ENCODE measurements at regions not wholly inside any gene's neighbourhood (a gene's known extent, or its start where the extent isn't known, plus 50 kb on each side); places are given as distances from the start of the nearest gene placed in this dataset.

DNA sequence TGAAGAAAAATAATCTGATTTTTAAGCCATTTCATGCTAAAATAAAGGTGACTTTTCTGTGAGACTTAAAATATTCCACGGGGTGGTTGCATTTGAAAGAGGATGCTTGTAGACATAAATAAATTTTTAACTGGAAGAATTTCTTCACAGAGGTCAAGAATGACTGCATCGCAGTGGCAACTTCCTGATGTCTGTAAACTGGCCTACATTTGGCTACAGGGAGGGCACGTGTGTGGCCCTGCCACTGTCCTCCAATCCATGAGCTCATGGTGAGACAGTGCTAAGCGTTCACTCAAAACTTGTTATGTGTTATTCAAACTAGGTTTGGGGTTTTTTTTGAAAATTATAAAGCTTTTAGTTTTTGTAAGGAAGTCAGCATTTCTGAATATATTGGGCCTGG lies 1089.3 kb downstream of the EFNB2 start:
- no peaks in the 10 kb centered on the region for H3K4me1 ChIP-seq (ENCODE audit: insufficient read depth)
- no peak overlapping the region for H2AFZ ChIP-seq
- H3K9me3 ChIP-seq (ENCODE audit: low read depth): no peaks in the 10 kb centered on the region
- no peaks in the 10 kb centered on the region for H3K9me2 ChIP-seq (ENCODE audit: insufficient read depth)
- H3K36me3 ChIP-seq (ENCODE audit: low read depth): no peaks in the 10 kb centered on the region
- H3K79me2 ChIP-seq (ENCODE audit: insufficient read depth): no peaks in the 10 kb centered on the region
- no peak overlapping the region for H3K4me3 ChIP-seq
- in situ Hi-C loops (cut with MboI): no loop called here
- no peaks in the 10 kb centered on the region for H3F3A ChIP-seq (ENCODE audit: insufficient read depth)
- DNase-seq: no peak
- no peak overlapping the region for H3K4me2 ChIP-seq (ENCODE audit: unreplicated experiment)
- 24 to 28% methylated on average over 4 of the region's 4 CpGs for WGBS, 2 experiments (ENCODE audit: low coverage in 1 of 2, low lambda C conversion rate in 2 of 2, missing lambda C conversion rate in 2 of 2)
- H3K27me3 ChIP-seq (replicated peaks; ENCODE audit: insufficient read depth): no peaks in the 10 kb centered on the region
- no peak overlapping the region for H3K9ac ChIP-seq
- TF ChIP-seq EZH2phosphoT487 (IDR thresholded peaks at IDR 0.05; ENCODE audit: insufficient read depth, low read depth): no peak
- no peak for TF ChIP-seq EZH2 (IDR thresholded peaks at IDR 0.05; ENCODE audit: insufficient read depth, poor library complexity, severe bottlenecking)
- H3K27ac ChIP-seq: no peak overlapping the region
- no peaks in the 10 kb centered on the region for H4K20me1 ChIP-seq (ENCODE audit: insufficient read depth)

DNA sequence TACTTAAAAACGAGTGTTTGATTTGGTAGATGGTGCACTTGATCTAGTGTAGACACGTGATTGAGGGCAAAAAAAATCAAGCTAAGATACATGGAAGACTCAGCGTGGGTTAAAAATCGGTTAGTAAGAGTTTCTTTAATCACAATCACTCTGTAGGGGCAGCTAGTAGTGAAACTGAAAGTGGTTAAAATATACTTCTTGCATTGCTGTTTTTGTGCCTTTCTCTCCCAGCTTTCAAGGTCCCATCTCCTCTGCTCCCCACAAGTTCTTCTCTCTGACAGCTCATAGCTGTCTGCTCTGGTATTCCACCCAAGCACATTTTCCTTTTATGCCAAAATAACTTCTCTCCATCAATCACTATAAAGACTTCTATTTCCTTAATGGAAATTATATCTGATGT lies 1089.7 kb downstream of the EFNB2 start:
- Histone ChIP-seq H3K9me3 (ENCODE audit: low read depth) (no peaks in the 10 kb centered on the region), H2AFZ (no peak overlapping the region), H3K27me3 (replicated peaks; ENCODE audit: insufficient read depth) (no peaks in the 10 kb centered on the region), H3K36me3 (ENCODE audit: low read depth) (no peaks in the 10 kb centered on the region), H4K20me1 (ENCODE audit: insufficient read depth) (no peaks in the 10 kb centered on the region), H3K9ac (no peak overlapping the region), H3K4me1 (ENCODE audit: insufficient read depth) (no peaks in the 10 kb centered on the region), H3F3A (ENCODE audit: insufficient read depth) (no peaks in the 10 kb centered on the region), H3K27ac (no peak overlapping the region), H3K4me2 (ENCODE audit: unreplicated experiment) (no peak overlapping the region), H3K9me2 (ENCODE audit: insufficient read depth) (no peaks in the 10 kb centered on the region), H3K4me3 (no peak overlapping the region), H3K79me2 (ENCODE audit: insufficient read depth) (no peaks in the 10 kb centered on the region)
- in situ Hi-C loops (cut with MboI): no loop called here
- DNase-seq: no peak
- WGBS, 2 experiments (ENCODE audit: low coverage in 1 of 2, low lambda C conversion rate in 2 of 2, missing lambda C conversion rate in 2 of 2): 46 to 55% methylated on average over 4 of the region's 4 CpGs
- no peak for TF ChIP-seq EZH2phosphoT487 (IDR thresholded peaks at IDR 0.05; ENCODE audit: insufficient read depth, low read depth)
- no peak for TF ChIP-seq EZH2 (IDR thresholded peaks at IDR 0.05; ENCODE audit: insufficient read depth, poor library complexity, severe bottlenecking)

DNA sequence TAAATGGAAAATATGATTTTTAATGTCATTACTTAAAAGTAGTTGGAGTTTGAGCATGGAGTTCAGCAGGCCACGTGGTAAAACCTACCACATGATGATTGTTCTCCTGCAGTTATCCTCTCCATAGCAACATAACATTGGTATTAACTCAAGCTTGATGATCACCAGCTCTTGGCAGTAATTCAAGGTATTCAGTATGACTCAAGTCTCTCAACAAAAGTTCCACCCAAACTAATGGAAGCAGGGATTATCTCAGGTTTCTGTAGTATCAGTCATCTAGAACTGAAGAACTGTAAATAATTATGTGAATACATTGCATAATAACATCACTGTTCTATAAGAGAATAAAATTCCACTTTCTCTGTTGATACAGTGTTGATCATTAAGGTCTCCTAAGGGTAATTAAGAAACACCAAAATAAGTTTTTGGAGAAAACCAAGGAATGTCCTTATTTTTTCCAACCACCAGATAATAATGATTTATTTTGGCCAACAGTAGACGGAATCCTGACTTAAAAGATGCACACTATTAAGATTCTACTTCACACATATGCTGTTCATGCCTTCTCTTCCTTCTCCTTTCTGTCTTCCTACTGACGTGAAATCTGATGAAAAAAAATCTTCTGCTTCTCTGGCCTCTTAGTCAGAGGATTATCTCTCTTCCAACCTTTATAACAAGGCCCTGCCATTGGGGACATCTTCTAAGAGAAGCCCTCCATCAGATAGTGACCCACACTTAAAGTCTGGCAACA lies 1092.3 kb downstream of the EFNB2 start:
- no peaks in the 10 kb centered on the region for H3K36me3 ChIP-seq (ENCODE audit: low read depth)
- TF ChIP-seq EZH2 (IDR thresholded peaks at IDR 0.05; ENCODE audit: insufficient read depth, poor library complexity, severe bottlenecking) (no peak), EZH2phosphoT487 (IDR thresholded peaks at IDR 0.05; ENCODE audit: insufficient read depth, low read depth) (no peak)
- no peak overlapping the region for H3K4me2 ChIP-seq (ENCODE audit: unreplicated experiment)
- no peaks in the 10 kb centered on the region for H3K9me3 ChIP-seq (ENCODE audit: low read depth)
- no peak overlapping the region for H3K27ac ChIP-seq
- H3K9ac ChIP-seq: no peak overlapping the region
- no peaks in the 10 kb centered on the region for H3F3A ChIP-seq (ENCODE audit: insufficient read depth)
- no peaks in the 10 kb centered on the region for H3K4me1 ChIP-seq (ENCODE audit: insufficient read depth)
- no peaks in the 10 kb centered on the region for H3K27me3 ChIP-seq (replicated peaks; ENCODE audit: insufficient read depth)
- in situ Hi-C loops (cut with MboI): no loop called here
- peak; percentile 40 for DNase-seq
- no peaks in the 10 kb centered on the region for H3K9me2 ChIP-seq (ENCODE audit: insufficient read depth)
- no peak overlapping the region for H3K4me3 ChIP-seq
- 1 to 4% methylated on average over 3 of the region's 3 CpGs for WGBS, 2 experiments (ENCODE audit: low coverage in 1 of 2, low lambda C conversion rate in 2 of 2, missing lambda C conversion rate in 2 of 2)
- H3K79me2 ChIP-seq (ENCODE audit: insufficient read depth): no peaks in the 10 kb centered on the region
- no peak overlapping the region for H2AFZ ChIP-seq
- H4K20me1 ChIP-seq (ENCODE audit: insufficient read depth): no peaks in the 10 kb centered on the region

DNA sequence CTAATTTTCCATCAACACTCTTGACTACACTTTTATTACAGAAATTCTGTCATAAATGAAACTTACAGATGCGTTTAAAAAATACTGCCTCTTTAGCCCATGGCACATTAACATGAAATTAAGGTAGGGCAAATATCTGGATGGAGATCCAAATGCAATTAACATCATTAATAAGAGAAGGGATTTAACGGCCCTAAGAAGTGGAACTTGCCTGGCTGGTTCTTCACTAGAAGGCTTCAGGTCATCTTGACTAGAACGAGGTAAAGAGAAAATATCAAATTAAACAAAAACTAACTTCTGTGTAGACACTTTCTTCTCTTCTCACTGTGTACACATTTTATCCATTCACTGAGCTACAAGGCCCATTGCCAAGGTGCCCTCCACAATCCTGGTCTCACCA lies 1093.4 kb downstream of the EFNB2 start:
- Histone ChIP-seq H3K9me2 (ENCODE audit: insufficient read depth) (no peaks in the 10 kb centered on the region), H3K27ac (no peak overlapping the region), H3K9ac (no peak overlapping the region), H3K4me3 (no peak overlapping the region), H3F3A (ENCODE audit: insufficient read depth) (no peaks in the 10 kb centered on the region), H4K20me1 (ENCODE audit: insufficient read depth) (no peaks in the 10 kb centered on the region), H3K79me2 (ENCODE audit: insufficient read depth) (no peaks in the 10 kb centered on the region), H3K4me2 (ENCODE audit: unreplicated experiment) (no peak overlapping the region), H3K4me1 (ENCODE audit: insufficient read depth) (no peaks in the 10 kb centered on the region), H3K27me3 (replicated peaks; ENCODE audit: insufficient read depth) (no peaks in the 10 kb centered on the region), H3K9me3 (ENCODE audit: low read depth) (no peaks in the 10 kb centered on the region), H2AFZ (no peak overlapping the region), H3K36me3 (ENCODE audit: low read depth) (no peaks in the 10 kb centered on the region)
- 46 to 58% methylated on average over 3 of the region's 3 CpGs for WGBS, 2 experiments (ENCODE audit: low coverage in 1 of 2, low lambda C conversion rate in 2 of 2, missing lambda C conversion rate in 2 of 2)
- DNase-seq: no peak
- TF ChIP-seq EZH2phosphoT487 (IDR thresholded peaks at IDR 0.05; ENCODE audit: insufficient read depth, low read depth) (no peak), EZH2 (IDR thresholded peaks at IDR 0.05; ENCODE audit: insufficient read depth, poor library complexity, severe bottlenecking) (no peak)
- in situ Hi-C loops (cut with MboI): no loop called here
